ENCODE measurements at regions not wholly inside any gene's neighbourhood (a gene's known extent, or its start where the extent isn't known, plus 50 kb on each side); places are given as distances from the start of the nearest gene placed in this dataset.

DNA sequence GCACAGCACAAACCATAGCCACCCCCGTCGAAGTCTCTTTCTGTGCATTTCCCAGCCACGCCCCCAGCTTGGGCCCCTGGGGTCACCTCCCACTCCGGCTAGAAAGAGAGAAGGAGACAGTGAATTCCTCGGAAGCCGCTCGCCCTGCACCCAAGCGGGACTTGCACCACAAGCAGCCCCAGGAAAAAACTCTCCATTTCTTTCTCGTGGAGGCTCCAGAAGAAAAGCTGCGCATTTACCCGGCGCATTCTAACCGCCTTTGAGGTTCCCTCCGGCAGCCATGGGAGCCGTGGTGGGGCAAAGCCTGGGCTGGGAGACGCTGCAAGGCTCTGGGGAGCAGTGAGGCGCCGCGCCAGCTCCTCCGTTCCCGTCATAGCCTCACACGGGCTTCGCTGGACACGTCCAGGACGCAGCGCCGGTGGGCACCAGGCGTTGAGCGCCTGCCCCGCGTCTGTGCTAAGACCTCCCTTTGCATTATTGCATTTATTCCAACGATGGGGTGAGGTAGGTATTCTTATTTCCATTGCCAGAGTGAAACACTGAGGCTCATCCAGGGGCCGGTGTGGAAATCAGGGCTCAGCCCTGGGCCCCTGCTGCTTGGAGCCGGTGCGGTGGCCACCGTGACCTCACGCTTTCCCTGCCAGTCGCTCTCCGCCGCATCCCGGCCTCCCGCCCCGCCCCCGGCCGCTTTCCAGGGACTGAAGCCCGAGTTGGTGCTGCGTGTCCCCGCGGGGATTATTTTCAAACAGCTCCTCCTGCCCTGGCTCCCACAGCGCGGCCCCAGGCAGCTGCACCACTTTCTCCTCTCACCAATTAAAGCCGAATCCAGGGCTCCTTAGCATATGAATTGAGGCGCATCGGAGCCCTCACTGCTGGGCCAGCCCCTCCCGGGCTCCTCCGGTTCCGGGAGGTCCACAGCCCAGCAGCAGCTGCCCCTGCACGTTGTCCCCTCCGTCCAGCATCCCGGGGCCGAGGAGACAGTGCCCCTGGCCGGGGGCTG, 148.3 kb upstream of the AFDN start:
- intact Hi-C loops (cut with DNase I, micrococcal nuclease), result no loop called here
- Histone ChIP-seq H3K36me3 (ENCODE audit: low read depth) (no peaks in the 10 kb centered on the region), H3K9me3 (no peaks in the 10 kb centered on the region), H3K4me1 (ENCODE audit: low read depth) (peaks cover 33% of the 10 kb centered on the region), H3K4me3 (no peak overlapping the region)
- DNase-seq (peak in 2 of 3 donors; percentile 51 to 68), ATAC-seq (peak; percentile 5)
- TF ChIP-seq, protein P1, sequence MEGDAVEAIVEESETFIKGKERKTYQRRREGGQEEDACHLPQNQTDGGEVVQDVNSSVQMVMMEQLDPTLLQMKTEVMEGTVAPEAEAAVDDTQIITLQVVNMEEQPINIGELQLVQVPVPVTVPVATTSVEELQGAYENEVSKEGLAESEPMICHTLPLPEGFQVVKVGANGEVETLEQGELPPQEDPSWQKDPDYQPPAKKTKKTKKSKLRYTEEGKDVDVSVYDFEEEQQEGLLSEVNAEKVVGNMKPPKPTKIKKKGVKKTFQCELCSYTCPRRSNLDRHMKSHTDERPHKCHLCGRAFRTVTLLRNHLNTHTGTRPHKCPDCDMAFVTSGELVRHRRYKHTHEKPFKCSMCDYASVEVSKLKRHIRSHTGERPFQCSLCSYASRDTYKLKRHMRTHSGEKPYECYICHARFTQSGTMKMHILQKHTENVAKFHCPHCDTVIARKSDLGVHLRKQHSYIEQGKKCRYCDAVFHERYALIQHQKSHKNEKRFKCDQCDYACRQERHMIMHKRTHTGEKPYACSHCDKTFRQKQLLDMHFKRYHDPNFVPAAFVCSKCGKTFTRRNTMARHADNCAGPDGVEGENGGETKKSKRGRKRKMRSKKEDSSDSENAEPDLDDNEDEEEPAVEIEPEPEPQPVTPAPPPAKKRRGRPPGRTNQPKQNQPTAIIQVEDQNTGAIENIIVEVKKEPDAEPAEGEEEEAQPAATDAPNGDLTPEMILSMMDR (IDR thresholded peaks at IDR 0.05), result no peak

DNA sequence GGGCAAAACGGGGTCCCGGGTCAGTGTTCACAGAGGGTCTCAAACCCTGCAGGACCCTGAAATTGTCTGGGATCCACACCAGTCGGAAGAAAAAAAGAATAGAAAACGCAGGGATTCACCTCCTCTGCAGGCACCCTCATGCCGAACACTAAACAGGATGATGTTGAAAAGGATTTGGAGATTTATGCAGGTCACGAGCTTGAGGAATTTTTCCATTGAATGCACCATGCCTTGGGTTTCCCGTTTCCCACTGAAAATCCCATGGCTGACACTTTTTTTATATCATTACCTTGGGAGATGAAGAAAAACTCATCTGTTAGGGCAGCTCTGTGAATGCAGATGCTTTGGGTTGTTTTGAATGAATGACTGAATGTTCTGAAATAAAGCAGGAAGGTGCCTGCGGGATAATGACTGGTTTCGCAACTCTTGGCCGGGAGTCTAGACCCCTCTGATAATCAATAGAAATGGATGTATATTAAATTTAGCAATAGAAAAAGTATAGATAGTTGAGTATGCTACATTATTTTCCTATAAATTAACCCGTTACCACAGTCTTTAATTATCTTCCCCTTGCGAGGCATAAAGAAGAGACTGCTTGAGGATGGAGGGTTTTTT, 147.5 kb upstream of the AFDN start:
- H3K9me3 ChIP-seq, result no peaks in the 10 kb centered on the region
- no peak for ATAC-seq
- no peak for DNase-seq
- intact Hi-C loops (cut with DNase I, micrococcal nuclease), result no loop called here
- no peaks in the 10 kb centered on the region for H3K36me3 ChIP-seq (ENCODE audit: low read depth)
- peaks cover 37% of the 10 kb centered on the region for H3K4me1 ChIP-seq (ENCODE audit: low read depth)
- TF ChIP-seq, protein P1 (IDR thresholded peaks at IDR 0.05), result no peak
- no peak overlapping the region for H3K4me3 ChIP-seq

DNA sequence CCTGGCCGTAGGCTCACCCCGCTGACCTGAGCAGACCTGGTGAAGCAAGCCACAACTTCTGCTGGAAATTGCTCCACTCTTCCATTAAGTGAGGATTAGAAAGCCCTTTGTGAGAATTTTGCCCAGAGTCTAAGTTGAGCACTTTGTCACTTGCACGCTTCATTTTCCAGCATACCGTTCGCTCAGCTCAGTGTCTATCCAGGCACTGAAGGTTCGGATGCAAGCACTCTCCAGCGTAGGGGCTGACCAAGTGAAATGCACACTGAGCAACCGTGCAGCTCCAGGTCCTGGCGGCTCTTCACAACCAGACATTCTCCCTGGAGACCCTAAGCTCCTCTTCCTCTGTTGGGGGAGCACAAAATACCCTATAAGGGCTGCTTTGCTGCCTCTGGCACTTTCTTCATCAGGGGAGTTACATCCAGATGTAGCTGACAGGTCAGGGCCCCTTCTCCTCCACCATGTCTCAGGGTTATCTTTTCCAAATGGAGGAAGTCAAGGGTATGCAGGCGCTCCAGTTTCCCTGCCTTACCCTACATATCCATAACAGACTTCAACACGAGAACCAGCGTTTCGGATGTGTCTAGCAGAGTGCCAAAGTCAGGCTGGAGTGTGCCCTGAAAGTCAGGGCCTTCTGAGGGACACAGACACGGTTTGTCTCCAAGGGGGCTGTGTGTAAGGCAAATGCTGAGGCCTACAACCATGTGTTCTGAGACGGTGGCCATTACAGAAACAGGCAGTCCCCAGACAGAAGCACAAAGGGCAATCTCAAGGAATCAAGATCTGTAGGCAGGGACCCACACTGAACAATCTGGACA, 146.7 kb upstream of the AFDN start:
- ATAC-seq (no peak), DNase-seq (no peak)
- H3K9me3 ChIP-seq, result no peaks in the 10 kb centered on the region
- peaks cover 37% of the 10 kb centered on the region for H3K4me1 ChIP-seq (ENCODE audit: low read depth)
- H3K36me3 ChIP-seq (ENCODE audit: low read depth), result no peaks in the 10 kb centered on the region
- intact Hi-C loops (cut with DNase I, micrococcal nuclease), result no loop called here
- no peak overlapping the region for H3K4me3 ChIP-seq
- TF ChIP-seq, protein P1 (IDR thresholded peaks at IDR 0.05), result no peak

DNA sequence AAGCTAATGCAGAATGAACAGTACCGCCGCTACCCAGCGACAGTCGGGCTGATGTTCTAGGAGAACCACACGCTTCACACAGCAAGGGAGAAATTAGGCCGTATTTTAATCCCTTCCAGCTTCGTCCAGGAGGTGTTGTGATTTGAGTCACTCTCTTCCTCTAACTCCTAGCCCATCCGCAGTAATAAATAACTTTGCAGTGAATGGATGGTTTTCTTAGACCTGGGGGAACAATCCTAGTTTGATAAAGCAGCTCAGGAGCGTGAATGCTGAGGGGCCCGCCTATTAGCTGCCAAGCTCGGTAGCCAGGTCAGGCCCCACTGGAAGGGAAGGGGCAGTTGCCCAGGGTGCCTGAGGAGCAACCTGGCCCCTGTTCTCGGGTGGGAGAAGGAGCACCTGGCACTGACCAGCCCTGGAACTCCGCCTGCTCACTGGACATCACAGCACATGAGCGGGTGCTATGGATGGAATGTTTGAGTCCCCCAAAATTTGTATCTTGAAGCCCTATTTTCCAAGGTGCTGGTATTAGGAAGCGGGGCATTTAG, 146.0 kb upstream of the AFDN start:
- Histone ChIP-seq H3K4me1 (ENCODE audit: low read depth) (peaks cover 32% of the 10 kb centered on the region), H3K36me3 (ENCODE audit: low read depth) (no peaks in the 10 kb centered on the region), H3K4me3 (no peak overlapping the region), H3K9me3 (no peaks in the 10 kb centered on the region)
- intact Hi-C loops (cut with DNase I, micrococcal nuclease), result no loop called here
- TF ChIP-seq, protein P1 (IDR thresholded peaks at IDR 0.05), result no peak
- ATAC-seq (no peak), DNase-seq (no peak)

DNA sequence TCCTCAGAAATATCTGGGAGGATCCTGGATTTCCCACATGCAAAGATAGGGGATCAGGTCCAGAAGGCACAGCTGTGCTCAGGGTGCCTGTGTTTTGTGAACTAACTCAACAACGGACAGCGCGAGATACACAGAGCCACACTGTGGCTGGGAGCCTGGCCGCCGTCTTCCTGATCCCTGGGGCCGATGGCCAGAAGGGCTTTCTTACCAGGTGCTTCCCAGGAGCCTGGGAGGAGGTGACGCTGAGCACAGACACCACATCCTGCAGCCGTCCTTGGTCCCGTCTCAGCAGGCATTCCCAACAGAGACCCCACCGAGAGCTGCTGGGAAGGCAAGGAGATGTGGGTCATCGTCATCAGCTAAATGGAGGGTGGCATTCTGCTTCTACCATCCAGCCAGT, 144.6 kb upstream of the AFDN start:
- H3K4me1 ChIP-seq (ENCODE audit: low read depth), result peaks cover 21% of the 10 kb centered on the region
- intact Hi-C loops (cut with DNase I, micrococcal nuclease), result no loop called here
- DNase-seq (no peak), ATAC-seq (no peak)
- TF ChIP-seq, protein P1 (IDR thresholded peaks at IDR 0.05), result no peak
- no peak overlapping the region for H3K4me3 ChIP-seq
- no peaks in the 10 kb centered on the region for H3K9me3 ChIP-seq
- no peaks in the 10 kb centered on the region for H3K36me3 ChIP-seq (ENCODE audit: low read depth)
